ENCODE measurements at regions not wholly inside any gene's neighbourhood (a gene's known extent, or its start where the extent isn't known, plus 50 kb on each side); places are given as distances from the start of the nearest gene placed in this dataset.

DNA sequence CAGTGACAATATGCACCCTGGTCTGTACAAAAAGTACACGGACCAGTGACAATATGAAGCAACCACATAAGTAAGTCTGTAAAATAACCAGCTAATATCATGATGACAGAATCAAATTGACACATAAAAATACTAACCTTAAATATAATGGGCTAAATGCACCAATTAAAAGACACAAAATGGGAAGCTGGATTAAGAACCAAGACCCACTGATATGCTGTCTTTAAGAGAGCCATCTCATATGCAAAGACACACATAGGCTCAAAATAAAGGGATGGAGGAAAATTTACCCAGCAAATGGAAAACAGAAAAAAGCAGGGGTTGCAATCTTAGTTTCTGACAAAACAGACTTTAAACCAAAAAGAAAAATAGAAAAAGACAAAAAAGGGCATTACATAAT lies 70.4 kb upstream of the VCAM1 start:
- H3K23me2 ChIP-seq (ENCODE audit: insufficient read length, low read depth, low read length, poor library complexity, severe bottlenecking), result no peaks in the 10 kb centered on the region
- no peak overlapping the region for H3K27ac Mint-ChIP-seq
- no peak overlapping the region for H3K56ac ChIP-seq (ENCODE audit: insufficient read length, low read depth, low read length)
- no peak overlapping the region for H3K23ac ChIP-seq (ENCODE audit: insufficient read length, low read depth, low read length)
- H3K79me2 ChIP-seq (ENCODE audit: insufficient read depth, low read length), result no peaks in the 10 kb centered on the region
- WGBS (ENCODE audit: extremely low coverage, insufficient read length, low lambda C conversion rate), result no CpG with 5 or more reads among the region's 1 CpG
- no peak overlapping the region for H2BK20ac ChIP-seq (ENCODE audit: low read depth, low read length, poor library complexity, severe bottlenecking)
- H3K4ac ChIP-seq (ENCODE audit: low read depth, low read length), result no peak overlapping the region
- no peak overlapping the region for H3K4me3 Mint-ChIP-seq
- no peak overlapping the region for H3K27ac ChIP-seq (ENCODE audit: insufficient read length, low read depth, low read length)
- H3K18ac ChIP-seq (ENCODE audit: insufficient read length, low read depth, low read length), result no peak overlapping the region
- no peak overlapping the region for H4K8ac ChIP-seq (replicated peaks; ENCODE audit: insufficient read length, low read depth, low read length)
- no peak overlapping the region for H4K5ac ChIP-seq (ENCODE audit: insufficient read length, low read depth, low read length)
- H2BK15ac ChIP-seq (ENCODE audit: low read depth, low read length), result no peak overlapping the region
- H3K14ac ChIP-seq (ENCODE audit: insufficient read depth, low read length), result no peak overlapping the region
- H3K4me2 ChIP-seq (ENCODE audit: insufficient read depth, insufficient read length, low read length), result no peak overlapping the region
- no peak overlapping the region for H2AK5ac ChIP-seq (ENCODE audit: insufficient read length, low read length)
- H3T11ph ChIP-seq (ENCODE audit: low read length), result no peak overlapping the region
- H2BK12ac ChIP-seq (ENCODE audit: insufficient read length, low read depth, low read length), result no peak overlapping the region
- peaks cover 0 to 7% of the 10 kb centered on the region in 2 experiments; a peak in 3 of 5 replicates for H3K9me3 Mint-ChIP-seq
- TF ChIP-seq, protein P1, sequence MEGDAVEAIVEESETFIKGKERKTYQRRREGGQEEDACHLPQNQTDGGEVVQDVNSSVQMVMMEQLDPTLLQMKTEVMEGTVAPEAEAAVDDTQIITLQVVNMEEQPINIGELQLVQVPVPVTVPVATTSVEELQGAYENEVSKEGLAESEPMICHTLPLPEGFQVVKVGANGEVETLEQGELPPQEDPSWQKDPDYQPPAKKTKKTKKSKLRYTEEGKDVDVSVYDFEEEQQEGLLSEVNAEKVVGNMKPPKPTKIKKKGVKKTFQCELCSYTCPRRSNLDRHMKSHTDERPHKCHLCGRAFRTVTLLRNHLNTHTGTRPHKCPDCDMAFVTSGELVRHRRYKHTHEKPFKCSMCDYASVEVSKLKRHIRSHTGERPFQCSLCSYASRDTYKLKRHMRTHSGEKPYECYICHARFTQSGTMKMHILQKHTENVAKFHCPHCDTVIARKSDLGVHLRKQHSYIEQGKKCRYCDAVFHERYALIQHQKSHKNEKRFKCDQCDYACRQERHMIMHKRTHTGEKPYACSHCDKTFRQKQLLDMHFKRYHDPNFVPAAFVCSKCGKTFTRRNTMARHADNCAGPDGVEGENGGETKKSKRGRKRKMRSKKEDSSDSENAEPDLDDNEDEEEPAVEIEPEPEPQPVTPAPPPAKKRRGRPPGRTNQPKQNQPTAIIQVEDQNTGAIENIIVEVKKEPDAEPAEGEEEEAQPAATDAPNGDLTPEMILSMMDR (conservative IDR thresholded peaks at IDR 0.05), result no peak
- no peak overlapping the region for H3K9ac ChIP-seq (ENCODE audit: extremely low read depth, insufficient read length, low read length)
- no peaks in the 10 kb centered on the region for H3K4me1 Mint-ChIP-seq
- no peaks in the 10 kb centered on the region for H4K20me1 ChIP-seq (ENCODE audit: control insufficient read depth, insufficient read depth, insufficient read length)
- H3K36me3 Mint-ChIP-seq (ENCODE audit: insufficient read depth in 1 of 3, low read depth in 3 of 3), result no peaks in the 10 kb centered on the region; a peak in 1 of 7 replicates
- H3K79me1 ChIP-seq (ENCODE audit: insufficient read depth, low read depth, low read length, poor library complexity, severe bottlenecking), result no peaks in the 10 kb centered on the region
- no peaks in the 10 kb centered on the region for H3K4me1 ChIP-seq (ENCODE audit: insufficient read depth, low read length)
- H2BK5ac ChIP-seq (ENCODE audit: insufficient read length, low read length), result no peak overlapping the region
- H3K27me3 Mint-ChIP-seq (ENCODE audit: low read depth), result peaks cover 4% of the 10 kb centered on the region
- H3K9me3 ChIP-seq (ENCODE audit: control insufficient read depth, low read depth, low read length), result no peaks in the 10 kb centered on the region
- no peak overlapping the region for H4K91ac ChIP-seq (ENCODE audit: insufficient read length, low read depth, low read length)
- no peak for DNase-seq
- H3K27me3 ChIP-seq (ENCODE audit: insufficient read depth, low read length), result no peaks in the 10 kb centered on the region
- H2AFZ ChIP-seq (ENCODE audit: low read length), result no peak overlapping the region
- no peak overlapping the region for H2BK120ac ChIP-seq (ENCODE audit: low read depth, low read length, poor library complexity, severe bottlenecking)

All from H9 (cell line).